Stimulated activated CD4-positive, alpha-beta T cell treated with anti-CD3 and anti-CD28 coated beads, Interleukin-1b, Interleukin-23, amount 100 ng/mL, for 4 hours (primary cell): ENCODE measurements at regions not wholly inside any gene's neighbourhood (a gene's known extent, or its start where the extent isn't known, plus 50 kb on each side); places are given as distances from the start of the nearest gene placed in this dataset.

Experiments
- DNase-seq, 2 donors: peaks; one replicate each; pipeline ENCODE4 v3.0.0-alpha.2; 2020; ENCODE audit warnings: low read depth in 2 of 2

- peak; percentile 32 to 51 for DNase-seq
Observed at GRCh38 chr21:35138665-35139381, 89.7 kb upstream of the RUNX1 start.

- no peak for DNase-seq
Observed at GRCh38 chr21:35136586-35137219, 87.6 kb upstream of the RUNX1 start.

GRCh38 chr21:35136106-35136505 is 87.0 kb upstream of the RUNX1 start:
- DNase-seq, result no peak

GRCh38 chr21:35135481-35135880 is 86.4 kb upstream of the RUNX1 start:
- DNase-seq, result no peak

- DNase-seq, result no peak
Observed at GRCh38 chr21:35134309-35134708, 85.2 kb upstream of the RUNX1 start.

GRCh38 chr21:35128536-35128935 is 79.4 kb upstream of the RUNX1 start:
- DNase-seq, result no peak

- DNase-seq, result no peak
Observed at GRCh38 chr21:35127851-35128250, 78.7 kb upstream of the RUNX1 start.

GRCh38 chr21:35127026-35127425 is 77.9 kb upstream of the RUNX1 start:
- DNase-seq, result no peak

- DNase-seq, result no peak
Observed at GRCh38 chr21:35120631-35121180, 71.6 kb upstream of the RUNX1 start.

GRCh38 chr21:35119501-35120047 is 70.5 kb upstream of the RUNX1 start:
- no peak for DNase-seq

GRCh38 chr21:35116777-35117176 is 67.7 kb upstream of the RUNX1 start:
- no peak for DNase-seq

- no peak for DNase-seq
Observed at GRCh38 chr21:35113064-35113463, 64.0 kb upstream of the RUNX1 start.

- DNase-seq, result no peak
Observed at GRCh38 chr21:35111321-35111930, 62.3 kb upstream of the RUNX1 start.

GRCh38 chr21:35108887-35109286 is 59.8 kb upstream of the RUNX1 start:
- DNase-seq, result no peak

- no peak for DNase-seq
Observed at GRCh38 chr21:35107520-35107919, 58.4 kb upstream of the RUNX1 start.

GRCh38 chr21:35106246-35106835 is 57.2 kb upstream of the RUNX1 start:
- no peak for DNase-seq

- peak; percentile 12 to 28 for DNase-seq
Observed at GRCh38 chr21:35102488-35103371, 53.6 kb upstream of the RUNX1 start.

GRCh38 chr21:35100349-35100811 is 51.3 kb upstream of the RUNX1 start:
- no peak for DNase-seq

GRCh38 chr21:35099310-35099709 is 50.2 kb upstream of the RUNX1 start:
- DNase-seq, result no peak
